Uterus (tissue), 2 donors: ENCODE measurements at regions not wholly inside any gene's neighbourhood (a gene's known extent, or its start where the extent isn't known, plus 50 kb on each side); places are given as distances from the start of the nearest gene placed in this dataset.

Experiments
- CTCF ChIP-seq, 4 experiments: fragments of 200-600 bp in 2 of 4; fragments of 450-650 bp in 2 of 4; sonication (generic) in 2 of 4; IDR thresholded peaks; one replicate each; pipeline ENCODE4 v1.5.1; 2016 to 2019; ENCODE audit warnings: antibody characterized with exemption in 4 of 4, mild to moderate bottlenecking in 2 of 4, moderate library complexity in 1 of 4
- POLR2A ChIP-seq, 2 donors: fragments of 450-650 bp; IDR thresholded peaks; one replicate each; pipeline ENCODE4 v1.6.1; 2016; ENCODE audit warnings: antibody characterized with exemption in 2 of 2, mild to moderate bottlenecking in 1 of 2, moderate library complexity in 1 of 2

GRCh38 chr2:226678422-226678821 lies 121.2 kb downstream of the IRS1 start:
- no peak for TF ChIP-seq POLR2A (IDR thresholded peaks at IDR 0.05)
- no peak for TF ChIP-seq CTCF (IDR thresholded peaks at IDR 0.05)
